NCI-H345 treated with DMSO at 0.1 percent for 48 hours (cell line): ENCODE measurements at regions not wholly inside any gene's neighbourhood (a gene's known extent, or its start where the extent isn't known, plus 50 kb on each side); places are given as distances from the start of the nearest gene placed in this dataset.
A peak's percentile ranks its signal among the peaks of the same experiment; 100 is the strongest.

Experiments used
- DNase-seq: peaks from one replicate; lab custom pipeline; 2025; ENCODE audit not compliant: unreplicated experiment; lab: John Stamatoyannopoulos, UW

DNA sequence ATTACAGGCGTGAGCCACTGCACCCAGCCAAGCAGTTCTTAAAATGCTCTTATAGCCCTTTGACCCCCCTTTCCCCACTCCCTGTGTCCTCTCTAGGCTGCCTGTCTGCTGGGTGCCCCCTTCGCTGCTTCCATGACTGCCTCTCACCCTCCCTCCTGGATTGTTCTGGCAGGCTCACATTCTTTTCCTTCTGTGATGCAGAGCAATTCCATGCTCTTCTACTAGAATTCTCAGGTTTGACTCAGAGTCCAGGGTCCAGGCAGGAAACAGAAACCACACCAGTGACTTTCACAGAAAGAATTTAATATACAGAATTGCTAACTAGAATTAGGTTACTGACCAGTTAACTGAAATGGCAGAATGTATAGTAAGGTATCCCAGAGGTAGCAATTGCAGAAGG is 244.8 kb downstream of the BAMBI start:
- no peak for DNase-seq

DNA sequence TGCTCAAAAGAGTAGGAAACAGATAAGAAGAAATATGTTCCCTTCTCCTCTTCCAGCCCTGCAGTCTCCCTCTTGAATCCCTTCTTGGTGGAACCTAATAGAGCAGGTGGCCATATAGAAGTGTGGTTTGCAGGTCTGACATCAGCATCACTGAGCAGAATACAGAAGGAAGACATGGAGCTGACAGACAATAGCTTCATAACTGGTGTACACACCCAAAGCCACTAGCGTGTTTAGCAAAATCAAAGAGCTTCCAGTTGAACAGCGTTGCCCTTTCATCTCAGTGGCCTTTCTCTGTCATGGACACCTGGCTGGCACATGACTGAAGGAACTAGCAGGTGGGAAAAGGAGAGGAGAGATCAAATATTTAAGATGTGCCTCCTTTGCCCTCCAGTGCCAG is 245.5 kb downstream of the BAMBI start:
- no peak for DNase-seq

DNA sequence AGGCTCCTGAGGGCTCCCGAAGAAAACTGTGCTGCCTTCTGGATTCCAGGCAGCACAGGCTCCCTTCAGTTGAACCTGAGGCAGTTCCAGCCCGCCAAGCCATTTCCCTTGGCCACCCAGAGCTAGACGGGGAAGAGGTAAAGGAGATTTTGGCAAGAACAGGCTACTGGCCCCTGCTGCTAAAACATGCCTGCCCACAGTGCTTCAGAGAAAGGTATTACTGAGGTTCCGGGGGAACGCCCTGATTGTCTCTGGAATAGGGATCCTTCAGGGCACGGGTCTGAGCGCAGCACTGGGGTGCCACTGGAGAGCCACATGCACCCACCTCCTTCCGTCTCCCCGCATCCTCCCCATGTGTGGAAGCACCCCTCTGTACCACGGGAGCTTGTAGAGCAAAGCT is 247.4 kb downstream of the BAMBI start:
- DNase-seq: no peak

DNA sequence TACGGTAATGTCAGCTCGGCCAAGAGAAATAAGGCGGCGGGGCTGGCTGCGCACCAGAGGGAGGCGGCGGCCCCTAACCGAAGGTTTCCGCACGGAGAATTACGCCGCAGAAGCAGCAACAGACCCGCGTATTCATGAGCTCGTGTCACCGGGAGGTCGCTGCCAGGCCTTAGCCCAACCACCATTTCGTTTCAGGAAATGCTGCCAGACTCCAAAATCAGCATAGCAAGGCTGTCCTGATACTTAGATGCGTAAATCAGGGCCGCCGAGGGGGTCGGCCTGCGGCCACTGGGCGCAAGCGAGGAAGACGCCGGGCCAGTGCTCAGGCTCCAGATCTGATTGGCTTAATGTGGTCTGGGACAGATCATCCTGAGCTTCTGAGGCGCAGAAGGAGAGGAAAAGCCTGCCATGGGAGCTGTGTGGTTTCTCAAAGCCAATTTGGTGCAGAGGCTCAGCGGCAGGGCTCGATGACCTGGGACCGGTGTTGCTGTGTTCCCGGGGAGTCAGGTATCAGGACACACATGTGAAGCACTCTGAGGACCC is 247.9 kb downstream of the BAMBI start:
- no peak for DNase-seq

DNA sequence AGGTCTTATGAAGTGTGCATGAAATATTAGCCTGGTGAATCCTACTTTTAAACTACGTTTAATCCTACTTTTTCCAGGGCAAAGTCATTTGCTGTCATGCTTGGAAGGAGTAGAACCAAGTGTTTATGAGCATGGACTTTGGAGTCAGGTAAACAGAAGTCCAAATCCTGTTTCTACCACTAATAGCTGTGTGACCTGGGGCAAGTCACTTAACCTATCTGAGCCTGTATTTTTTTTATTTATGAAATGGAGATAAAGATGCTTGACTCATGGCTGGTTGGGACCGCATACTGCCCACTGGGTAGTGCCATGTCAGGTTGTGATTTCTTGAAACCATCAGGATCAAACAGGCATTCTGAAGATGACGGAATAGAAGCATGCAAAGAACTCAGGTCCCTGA is 249.6 kb downstream of the BAMBI start:
- DNase-seq: no peak

DNA sequence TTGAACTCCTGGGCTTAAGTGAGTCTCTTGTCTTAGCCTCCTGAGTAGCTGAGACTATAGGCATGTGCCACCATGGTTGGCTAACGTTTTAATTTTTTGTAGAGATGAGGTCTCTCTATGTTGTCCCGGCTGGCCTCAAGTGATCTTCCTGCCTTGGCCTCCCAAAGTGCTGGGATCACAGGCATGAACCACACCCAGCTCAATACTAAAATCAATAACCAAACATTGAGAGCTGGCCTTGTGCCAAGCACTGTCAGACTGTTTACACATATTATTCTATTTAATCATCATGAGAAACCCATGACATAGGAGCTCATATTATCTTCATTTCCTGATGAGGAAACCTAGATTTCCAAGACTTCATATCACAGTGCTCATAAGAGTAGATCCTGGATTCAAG is 251.2 kb downstream of the BAMBI start:
- no peak for DNase-seq

DNA sequence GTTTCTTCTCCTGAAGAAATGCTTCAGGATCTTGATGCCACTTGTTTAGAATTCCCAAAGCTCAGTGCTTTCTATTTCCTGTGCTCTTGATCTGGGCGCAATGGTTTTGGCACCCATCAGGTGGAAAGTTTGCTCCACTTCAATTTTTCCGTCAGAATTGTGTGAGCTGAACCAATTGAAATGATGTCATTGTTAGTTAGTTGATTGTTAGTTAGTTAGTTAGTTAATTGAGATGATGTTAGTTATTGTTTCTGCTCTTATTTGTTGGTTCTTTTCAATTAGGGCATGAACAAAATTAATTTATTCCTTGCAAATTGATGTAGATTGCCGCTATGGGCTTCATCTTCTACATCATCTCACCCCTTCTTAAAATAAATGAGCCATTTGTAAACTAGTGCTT is 252.6 kb downstream of the BAMBI start:
- DNase-seq: no peak

DNA sequence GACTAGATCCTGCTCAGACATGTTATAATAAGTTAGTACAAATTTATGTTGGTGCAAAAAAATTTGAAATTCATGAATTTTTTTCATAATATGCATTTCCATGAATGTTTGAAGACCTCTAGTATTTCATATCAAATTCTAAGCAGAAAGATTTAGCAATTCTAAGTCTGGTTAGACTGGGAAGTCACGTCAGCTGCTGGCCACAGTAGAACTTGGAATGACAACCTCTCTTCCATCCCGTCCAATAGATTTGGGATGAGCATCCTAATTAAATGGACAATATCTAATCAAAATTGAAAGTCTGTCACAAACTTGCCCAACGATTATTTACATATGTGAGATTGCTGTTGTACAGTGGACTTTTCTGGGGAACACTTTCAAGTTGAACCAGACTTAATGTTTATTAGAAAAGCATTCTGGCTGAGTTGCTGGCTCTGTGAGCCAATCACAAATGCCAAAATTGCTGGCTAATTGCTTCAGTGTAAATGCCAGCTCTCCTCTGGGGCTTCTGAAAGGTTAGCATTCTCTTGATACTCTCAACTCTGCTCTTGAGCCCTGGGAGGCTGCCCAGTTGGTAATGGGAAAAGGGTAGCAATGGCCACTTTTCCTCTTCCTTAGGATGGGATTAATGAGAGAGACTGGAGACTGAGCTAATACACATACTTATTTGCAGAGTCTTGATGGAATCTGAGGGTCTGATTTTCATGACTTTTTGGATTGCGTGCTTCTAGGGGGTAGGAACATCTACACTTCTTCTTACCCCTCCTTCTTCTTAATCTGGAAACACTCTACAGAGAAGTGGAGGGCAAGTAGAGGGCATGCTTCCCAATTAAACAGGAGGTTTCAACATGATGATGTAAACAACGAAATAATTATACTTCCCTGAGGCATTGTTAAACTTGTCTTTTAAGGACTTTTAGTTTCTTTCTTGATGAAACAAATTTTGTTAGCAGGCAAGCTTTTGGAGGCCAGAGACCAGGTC is 253.5 kb downstream of the BAMBI start:
- no peak for DNase-seq

DNA sequence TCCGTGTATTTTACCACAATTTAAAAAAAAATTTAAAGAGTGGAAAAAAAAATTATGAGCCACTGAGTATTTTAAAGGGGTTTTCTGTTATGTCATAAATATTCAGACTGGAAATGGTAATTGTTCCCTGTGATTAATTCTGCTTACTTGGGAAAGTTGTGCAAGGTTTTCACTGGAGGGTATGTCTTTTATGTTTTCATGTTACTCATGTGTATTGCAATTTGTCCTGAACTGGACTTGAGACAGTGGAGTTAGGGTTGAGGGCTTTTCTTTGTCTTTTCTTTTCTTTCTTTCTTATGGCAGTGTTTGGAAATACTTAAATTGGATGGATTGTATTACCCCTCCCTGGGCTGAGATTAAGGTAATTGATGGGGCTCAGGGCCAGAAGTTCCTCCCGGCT is 257.7 kb downstream of the BAMBI start:
- no peak for DNase-seq

DNA sequence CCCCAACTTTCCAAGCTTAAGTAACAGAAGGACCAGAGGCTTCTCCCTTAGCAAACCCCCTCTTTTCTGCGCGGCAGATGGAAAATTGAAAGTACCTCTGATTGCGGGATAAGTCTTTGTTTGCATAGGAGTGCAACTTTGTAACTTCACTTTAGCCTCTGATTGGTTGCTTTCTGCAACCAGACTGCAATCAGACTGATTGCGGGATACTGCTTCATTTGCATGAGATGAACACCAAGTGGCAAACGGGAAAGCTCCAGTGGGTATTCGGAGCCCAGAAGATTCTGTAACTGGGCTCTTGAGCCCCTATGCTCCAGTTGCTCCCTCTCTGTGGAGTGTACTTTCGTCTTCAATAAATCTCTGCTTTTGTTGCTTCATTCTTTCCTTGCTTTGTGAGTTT is 260.6 kb downstream of the BAMBI start:
- DNase-seq: no peak

DNA sequence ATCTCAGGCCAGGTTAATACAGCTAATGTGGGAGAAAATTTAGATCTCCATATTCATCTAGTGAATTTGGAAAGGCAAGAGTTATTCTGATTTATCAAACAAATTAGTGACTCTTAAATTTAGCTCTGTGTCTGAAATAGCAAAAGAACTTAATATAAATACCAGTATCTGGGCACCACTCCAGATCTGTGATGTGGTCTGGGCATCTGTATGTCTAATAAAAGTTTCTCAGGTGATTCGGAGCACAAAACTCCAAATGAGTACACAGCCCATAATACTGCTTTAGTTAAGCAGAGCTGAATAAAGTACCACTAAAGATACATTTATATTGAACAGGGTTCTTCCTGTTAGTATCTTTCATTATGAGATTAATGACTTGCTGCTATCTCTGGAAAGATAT is 261.4 kb downstream of the BAMBI start:
- DNase-seq: no peak

DNA sequence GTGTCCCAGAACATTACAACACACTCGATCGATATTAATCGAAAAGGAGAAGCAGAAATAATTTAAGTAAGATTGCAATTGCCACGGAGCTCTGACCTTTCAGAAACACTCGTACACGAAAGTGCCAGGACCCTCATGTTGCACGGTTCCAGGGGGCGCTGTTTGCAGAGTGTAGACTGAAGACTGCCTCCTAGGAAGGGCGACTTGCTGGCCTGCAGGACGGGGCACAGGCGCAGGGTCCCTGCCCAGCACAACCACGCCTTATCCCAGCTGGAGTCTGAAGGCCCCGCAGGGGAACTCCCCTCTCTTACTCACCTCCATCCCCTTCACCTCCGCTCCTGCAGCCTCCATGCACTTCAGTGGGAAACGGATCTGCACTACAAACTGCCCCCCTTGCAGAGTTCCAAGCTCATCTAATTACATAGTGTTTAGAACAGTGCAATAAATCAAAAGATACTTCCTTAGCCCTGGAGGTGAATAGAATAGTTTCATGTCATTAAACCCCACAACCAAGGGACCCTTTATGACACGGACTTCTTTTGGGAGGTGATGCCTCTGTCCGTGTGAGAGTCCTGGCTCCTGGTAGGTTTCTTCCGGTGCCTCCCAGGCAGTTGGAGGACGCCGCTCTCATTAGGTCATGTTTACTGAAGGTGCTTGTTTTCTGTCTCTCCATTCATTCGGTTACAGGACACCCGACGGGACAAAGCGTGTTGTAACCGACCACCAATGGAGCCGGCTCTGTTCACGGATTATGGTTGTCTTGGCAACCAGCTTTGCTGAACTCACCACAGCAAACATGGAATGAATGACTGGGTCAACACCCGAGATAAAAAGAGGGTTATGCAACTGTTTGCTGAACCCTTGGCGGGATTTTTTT is 262.2 kb downstream of the BAMBI start:
- DNase-seq: peak; percentile 87

DNA sequence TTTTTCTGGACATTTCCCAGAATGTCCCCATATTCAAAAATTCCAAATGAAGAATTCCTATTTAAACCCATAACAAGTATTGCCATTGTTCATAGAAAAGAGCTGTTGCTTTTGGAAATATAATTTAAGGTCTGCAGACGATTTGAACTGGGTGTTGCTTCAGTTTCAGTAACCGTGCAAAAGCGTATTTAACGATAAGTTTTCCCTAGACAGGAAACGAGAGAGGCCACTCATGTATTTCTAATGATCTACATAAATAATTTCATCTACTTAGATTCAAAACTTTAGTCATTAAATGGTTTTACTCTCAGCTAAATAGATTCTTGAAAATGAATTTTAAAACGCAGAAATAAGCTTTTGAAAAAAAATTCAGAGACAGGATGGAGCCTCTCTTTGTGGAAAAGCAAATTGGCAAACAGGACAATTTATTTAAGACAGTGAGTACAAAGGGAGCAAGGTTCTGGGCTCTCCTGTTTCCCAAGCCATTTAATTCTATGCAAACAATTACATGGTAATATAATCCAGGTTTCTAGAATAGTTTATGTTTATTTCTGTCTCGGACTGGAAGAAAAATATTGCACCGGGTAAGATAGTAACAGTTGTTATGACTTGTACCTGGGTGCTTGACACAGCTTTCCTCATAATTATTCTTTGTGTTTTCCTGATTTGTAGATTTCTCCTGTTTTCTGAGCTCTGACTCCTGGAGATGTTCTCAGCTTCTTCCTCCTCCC is 263.0 kb downstream of the BAMBI start:
- peak; percentile 65 for DNase-seq

DNA sequence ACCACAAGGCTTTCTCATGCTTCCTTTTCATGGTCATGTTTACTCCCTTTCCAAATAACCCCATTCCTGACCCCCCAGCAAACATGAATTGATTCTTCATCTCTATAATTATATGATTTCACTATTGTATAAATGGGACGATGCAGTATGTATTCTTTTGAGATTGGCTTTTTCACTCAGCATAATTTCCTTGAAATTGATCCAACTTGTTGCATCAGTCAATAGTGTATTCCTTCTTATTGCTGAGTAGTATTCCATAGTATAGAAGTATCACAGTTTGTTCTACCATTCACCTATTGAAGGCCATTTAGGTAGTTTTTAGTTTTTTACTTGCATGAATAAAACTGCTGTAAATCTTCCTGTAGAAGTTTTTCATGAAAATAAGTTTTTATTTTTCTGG is 264.7 kb downstream of the BAMBI start:
- DNase-seq: no peak

DNA sequence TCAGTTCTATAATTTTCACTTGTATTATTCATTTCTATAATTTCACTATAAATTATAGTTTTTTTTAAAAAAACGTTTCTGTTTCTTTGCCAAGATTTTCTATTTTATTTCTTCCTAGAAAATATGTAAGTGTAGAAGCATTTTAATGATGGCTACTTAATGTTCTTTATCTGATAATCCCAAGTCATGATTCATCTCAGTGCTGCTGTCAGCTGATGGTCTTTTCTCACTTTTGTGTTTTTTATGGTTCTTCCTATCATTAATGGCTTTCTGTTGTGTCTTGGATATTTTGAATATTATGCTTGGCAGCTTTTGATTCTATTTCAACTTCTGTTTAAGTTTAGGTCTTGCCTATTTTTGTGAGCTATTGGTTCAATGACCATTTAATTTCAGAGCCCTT is 268.6 kb downstream of the BAMBI start:
- no peak for DNase-seq

DNA sequence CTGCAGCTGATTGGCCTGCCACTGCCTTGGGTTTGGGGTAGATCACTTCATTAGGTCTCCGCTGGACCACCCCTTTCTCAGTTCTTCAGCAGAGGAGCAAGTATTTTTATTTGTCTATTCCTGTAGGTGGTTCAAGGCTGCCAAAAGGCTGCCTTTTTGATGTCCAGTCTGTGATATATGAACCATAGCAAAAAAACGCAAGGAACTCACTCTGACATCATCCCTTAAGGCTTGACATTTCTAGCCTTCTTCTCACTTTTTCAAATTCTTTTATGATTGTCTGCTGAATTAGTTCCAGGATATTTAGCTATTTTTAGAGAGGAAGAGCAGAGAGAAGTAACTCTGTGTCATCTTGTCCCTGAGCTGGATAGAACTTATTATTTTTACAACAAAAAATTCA is 269.2 kb downstream of the BAMBI start:
- no peak for DNase-seq

DNA sequence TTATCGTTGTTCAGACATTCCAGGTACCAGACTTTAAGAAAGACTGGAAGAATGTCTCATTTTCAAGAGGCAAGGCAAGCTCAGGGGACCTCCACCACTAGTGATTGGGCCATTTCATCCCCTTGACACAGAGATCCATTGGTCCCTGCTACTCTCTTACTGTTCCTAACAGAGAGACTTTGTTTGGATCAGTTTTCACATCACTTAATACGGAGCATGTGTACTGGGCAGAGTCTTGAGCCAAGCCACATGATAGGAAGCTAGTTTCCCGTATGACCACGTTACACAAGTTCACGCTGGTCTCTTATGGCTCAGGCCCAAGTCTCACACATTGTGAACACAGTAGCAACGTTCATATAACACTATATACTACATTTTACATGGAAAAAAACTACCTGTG is 269.9 kb downstream of the BAMBI start:
- DNase-seq: no peak

DNA sequence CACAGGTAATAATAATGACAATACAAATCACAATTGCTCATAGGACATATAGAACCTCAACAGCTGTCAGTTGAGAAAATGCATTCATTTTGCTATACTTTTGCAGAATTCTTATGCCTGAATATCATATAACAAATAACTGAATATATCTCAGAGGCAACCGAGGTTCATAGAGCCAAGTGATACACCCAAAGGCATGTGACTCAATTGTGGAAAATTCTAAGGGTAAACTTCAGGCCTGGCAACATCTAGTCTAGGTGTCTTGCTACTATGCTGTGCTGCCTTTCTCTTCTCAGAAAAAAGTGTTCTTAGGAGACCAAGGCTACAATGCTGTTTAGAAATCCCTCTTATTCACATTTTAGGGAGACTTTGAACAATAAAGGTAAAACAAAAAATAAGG is 270.7 kb downstream of the BAMBI start:
- DNase-seq: no peak

DNA sequence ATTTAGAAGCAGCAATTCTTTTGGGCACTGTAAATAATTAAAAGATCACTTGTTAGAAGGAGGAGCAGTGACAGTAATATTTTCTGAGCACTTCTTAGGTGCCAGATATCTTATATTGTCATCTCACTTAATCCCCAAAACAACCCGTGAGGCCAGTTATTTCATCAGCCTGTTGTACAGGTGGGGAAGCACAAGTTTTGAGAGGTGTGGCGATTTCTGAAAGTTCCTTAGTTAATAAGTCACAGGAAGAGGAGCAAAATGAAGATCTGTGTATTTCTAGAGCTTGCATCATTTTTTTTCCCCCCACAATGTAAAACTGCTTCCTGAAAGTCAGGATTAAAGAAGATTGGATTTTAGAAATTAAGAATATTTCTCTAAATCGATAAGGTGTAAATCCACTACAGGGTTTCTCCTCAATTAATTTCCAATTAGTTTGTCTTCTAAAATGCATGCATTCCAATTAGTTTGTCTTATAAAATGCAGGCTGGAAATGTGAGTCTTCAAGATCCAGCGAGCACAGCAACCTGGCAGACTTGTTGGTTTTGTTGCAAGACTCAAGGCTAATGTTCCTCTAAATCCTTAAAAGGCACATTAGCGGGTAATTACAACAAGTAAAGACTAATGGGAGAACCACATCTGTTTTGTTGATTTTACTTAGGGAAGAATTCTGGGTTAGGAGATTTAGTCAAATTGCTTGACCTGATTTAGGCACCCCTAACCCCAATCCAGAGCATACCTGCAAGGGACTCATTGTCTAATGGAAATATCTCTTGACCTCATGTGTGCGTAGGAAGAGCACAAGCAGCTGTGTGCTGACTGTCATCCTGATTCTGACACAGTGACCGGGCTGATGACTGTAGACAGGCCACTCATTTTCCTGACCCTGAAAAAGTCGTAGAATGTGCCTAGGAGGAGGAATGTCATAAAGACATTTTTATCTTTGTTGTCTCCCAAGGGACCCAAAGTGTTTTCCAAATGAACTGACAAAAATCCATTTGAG is 272.0 kb downstream of the BAMBI start:
- no peak for DNase-seq

DNA sequence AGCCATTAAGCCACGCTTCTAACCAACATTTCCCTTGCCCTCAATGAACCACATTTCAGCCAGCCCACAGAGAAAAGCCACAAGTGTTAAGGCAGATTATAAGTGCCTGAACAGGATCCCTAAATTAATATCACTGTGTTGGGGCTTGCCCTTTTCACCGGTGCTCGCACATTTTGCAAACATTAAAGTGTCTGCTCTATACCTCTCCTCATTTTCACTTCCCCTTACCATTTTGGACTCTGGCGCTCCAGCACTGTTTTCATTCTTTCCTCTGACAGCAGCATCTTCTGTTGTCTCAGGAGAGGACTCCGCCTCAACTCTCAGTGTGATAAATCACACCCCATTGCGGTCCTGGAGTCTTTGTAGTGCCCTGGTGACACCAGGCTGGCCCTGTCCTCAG is 274.2 kb downstream of the BAMBI start:
- no peak for DNase-seq
